Upper lobe of left lung (tissue), 6 donors: ENCODE measurements at regions not wholly inside any gene's neighbourhood (a gene's known extent, or its start where the extent isn't known, plus 50 kb on each side); places are given as distances from the start of the nearest gene placed in this dataset.
A peak's percentile ranks its signal among the peaks of the same experiment; 100 is the strongest.

Source experiments
- ATAC-seq, 2 donors: fragments of 200-7000 bp; cut with Tn5 transposase; one replicate each; pipeline ENCODE4 v1.9.1; 2022; ENCODE audit warnings: mild to moderate bottlenecking in 2 of 2, moderate library complexity in 2 of 2; ENCODE audit not compliant: low FRiP score in 2 of 2
- DNase-seq, 2 donors: peaks; one replicate each; pipeline ENCODE4 v3.0.0-alpha.2; 2019 to 2020
- H3K27ac ChIP-seq, 4 donors: fragments of 200-600 bp; sonication (generic); one replicate each; pipeline ENCODE4 v1.5.1; 2016 to 2019
- H3K27me3 ChIP-seq, 4 donors: fragments of 200-600 bp; sonication (generic); one replicate each; pipeline ENCODE4 v1.5.1; 2017 to 2019
- H3K36me3 ChIP-seq, 4 donors: fragments of 200-600 bp; sonication (generic); one replicate each; pipeline ENCODE4 v1.5.1; 2016 to 2019
- H3K4me1 ChIP-seq, 4 donors: fragments of 200-600 bp; sonication (generic); one replicate each; pipeline ENCODE4 v1.5.1; 2018 to 2019
- H3K4me3 ChIP-seq, 4 donors: fragments of 200-600 bp; sonication (generic); one replicate each; pipeline ENCODE4 v1.5.1; 2017 to 2019; ENCODE audit warnings: mild to moderate bottlenecking in 2 of 4, moderate library complexity in 1 of 4
- H3K9me3 ChIP-seq, 4 donors: fragments of 200-600 bp; sonication (generic); one replicate each; pipeline ENCODE4 v1.5.1; 2018 to 2019
- EP300 ChIP-seq, 4 donors: sonication (generic); formaldehyde crosslinking; IDR thresholded peaks; one replicate each; pipeline ENCODE4 v1.5.1; 2017; ENCODE audit warnings: antibody characterized with exemption in 4 of 4, control low read depth in 2 of 4
- POLR2A ChIP-seq, 4 donors: fragments of 450-650 bp; IDR thresholded peaks; one replicate each; pipeline ENCODE4 v1.5.1; 2016 to 2017; ENCODE audit warnings: antibody characterized with exemption in 4 of 4, mild to moderate bottlenecking in 2 of 4
- POLR2AphosphoS5 ChIP-seq, 2 donors: sonication (generic); formaldehyde crosslinking; IDR thresholded peaks; one replicate each; pipeline ENCODE4 v1.5.1; 2017; ENCODE audit warnings: antibody characterized with exemption in 2 of 2
- WGBS, 2 donors: methylation state at CpG; one replicate each; pipeline ENCODE4 v1.1.5; 2017 to 2018; 5-methylcytosine and 5-hydroxymethylcytosine counted together
- TF ChIP-seq, protein P1 (sequence below), 6 experiments: fragments of 450-650 bp in 4 of 6; fragments of 200-600 bp in 2 of 6; sonication (generic) in 2 of 6; IDR thresholded peaks; one replicate each; pipeline ENCODE4 v1.5.1; 2016 to 2019; ENCODE audit warnings: antibody characterized with exemption in 6 of 6
- donor health status: DM: no; HTN: no; CAD: no; lungs with moderate emphysema.
- donor health status: DM: no; HTN: yes; CAD: no; lungs with severe emphysema.

DNA sequence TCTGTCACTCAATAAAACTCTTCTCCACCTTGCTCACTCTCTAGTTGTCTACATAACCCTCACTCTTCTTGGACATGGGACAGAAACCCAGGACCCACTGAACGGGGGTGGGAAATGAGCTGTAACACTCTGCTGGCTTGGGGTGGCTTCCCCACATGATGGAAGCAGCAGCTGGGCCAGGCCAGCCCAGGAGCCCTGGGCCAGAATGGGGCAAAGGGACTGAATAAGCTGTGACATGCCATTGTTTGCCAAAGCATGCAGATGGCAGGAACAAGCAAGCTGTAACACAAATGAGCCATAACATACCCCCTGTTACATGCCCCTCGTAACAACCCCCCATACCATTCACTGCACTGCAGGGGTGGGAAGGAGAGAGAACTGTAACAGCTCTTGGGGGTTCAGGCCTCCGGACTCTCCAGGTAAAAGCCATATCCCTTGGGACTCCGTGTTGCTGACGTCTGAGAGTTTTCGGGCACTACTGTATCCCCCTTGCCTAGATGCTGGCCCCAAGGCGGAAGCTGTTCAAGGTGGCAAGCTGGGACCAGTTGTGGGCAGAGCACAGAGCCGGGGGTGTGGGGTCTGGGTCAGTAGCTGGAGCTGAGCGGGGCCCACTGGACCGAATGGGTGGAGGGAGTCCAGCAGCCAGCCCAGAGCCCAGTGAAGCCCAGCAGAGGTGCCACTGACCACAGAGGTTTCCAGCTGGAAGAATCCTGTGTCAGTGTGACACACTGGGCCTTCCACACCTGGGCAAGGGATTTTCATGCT is 56.1 kb upstream of the DMRTB1 start:
- H3K27me3 ChIP-seq, result no peaks in the 10 kb centered on the region
- H3K9me3 ChIP-seq, result no peaks in the 10 kb centered on the region
- ATAC-seq, result no peak
- no peak overlapping the region for H3K27ac ChIP-seq
- H3K4me3 ChIP-seq, result no peak overlapping the region
- no peaks in the 10 kb centered on the region for H3K4me1 ChIP-seq
- TF ChIP-seq, protein P1, sequence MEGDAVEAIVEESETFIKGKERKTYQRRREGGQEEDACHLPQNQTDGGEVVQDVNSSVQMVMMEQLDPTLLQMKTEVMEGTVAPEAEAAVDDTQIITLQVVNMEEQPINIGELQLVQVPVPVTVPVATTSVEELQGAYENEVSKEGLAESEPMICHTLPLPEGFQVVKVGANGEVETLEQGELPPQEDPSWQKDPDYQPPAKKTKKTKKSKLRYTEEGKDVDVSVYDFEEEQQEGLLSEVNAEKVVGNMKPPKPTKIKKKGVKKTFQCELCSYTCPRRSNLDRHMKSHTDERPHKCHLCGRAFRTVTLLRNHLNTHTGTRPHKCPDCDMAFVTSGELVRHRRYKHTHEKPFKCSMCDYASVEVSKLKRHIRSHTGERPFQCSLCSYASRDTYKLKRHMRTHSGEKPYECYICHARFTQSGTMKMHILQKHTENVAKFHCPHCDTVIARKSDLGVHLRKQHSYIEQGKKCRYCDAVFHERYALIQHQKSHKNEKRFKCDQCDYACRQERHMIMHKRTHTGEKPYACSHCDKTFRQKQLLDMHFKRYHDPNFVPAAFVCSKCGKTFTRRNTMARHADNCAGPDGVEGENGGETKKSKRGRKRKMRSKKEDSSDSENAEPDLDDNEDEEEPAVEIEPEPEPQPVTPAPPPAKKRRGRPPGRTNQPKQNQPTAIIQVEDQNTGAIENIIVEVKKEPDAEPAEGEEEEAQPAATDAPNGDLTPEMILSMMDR (IDR thresholded peaks at IDR 0.05), result no peak
- TF ChIP-seq POLR2A (IDR thresholded peaks at IDR 0.05), result no peak
- TF ChIP-seq EP300 (IDR thresholded peaks at IDR 0.05), result no peak
- TF ChIP-seq POLR2AphosphoS5 (IDR thresholded peaks at IDR 0.05), result no peak
- H3K36me3 ChIP-seq, result no peaks in the 10 kb centered on the region
- no peak for DNase-seq
- 92 to 95% methylated on average over 6 to 10 of the region's 10 CpGs for WGBS, 2 donors

DNA sequence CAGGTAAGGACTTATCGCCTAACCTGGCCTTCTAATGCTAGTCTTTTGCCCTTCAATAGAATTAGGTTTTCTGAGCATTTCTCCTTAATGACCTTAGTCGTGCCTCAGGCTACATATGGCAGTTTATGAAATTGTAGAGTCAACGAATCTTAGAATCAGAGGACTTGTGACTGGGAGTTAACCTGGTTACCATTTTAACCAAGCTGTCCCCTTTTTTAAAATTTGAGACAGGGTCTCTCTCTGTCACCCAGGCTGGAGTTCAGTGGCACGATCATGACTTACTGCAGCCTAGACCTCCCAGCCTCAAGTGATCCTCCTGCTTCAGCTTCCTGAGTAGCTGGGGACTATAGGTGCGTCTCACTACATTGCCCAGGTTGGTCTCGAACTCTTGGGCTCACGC is 53.5 kb upstream of the DMRTB1 start:
- Histone ChIP-seq H3K27ac (no peak overlapping the region), H3K27me3 (no peaks in the 10 kb centered on the region), H3K4me3 (no peak overlapping the region), H3K36me3 (no peaks in the 10 kb centered on the region), H3K9me3 (no peaks in the 10 kb centered on the region), H3K4me1 (no peaks in the 10 kb centered on the region)
- no peak for ATAC-seq
- DNase-seq, result no peak
- WGBS, 2 donors, result 85 to 94% methylated on average over 7 of the region's 7 CpGs
- TF ChIP-seq POLR2A (IDR thresholded peaks at IDR 0.05), result no peak
- TF ChIP-seq, protein P1 (IDR thresholded peaks at IDR 0.05), result no peak
- TF ChIP-seq EP300 (IDR thresholded peaks at IDR 0.05), result no peak
- no peak for TF ChIP-seq POLR2AphosphoS5 (IDR thresholded peaks at IDR 0.05)

DNA sequence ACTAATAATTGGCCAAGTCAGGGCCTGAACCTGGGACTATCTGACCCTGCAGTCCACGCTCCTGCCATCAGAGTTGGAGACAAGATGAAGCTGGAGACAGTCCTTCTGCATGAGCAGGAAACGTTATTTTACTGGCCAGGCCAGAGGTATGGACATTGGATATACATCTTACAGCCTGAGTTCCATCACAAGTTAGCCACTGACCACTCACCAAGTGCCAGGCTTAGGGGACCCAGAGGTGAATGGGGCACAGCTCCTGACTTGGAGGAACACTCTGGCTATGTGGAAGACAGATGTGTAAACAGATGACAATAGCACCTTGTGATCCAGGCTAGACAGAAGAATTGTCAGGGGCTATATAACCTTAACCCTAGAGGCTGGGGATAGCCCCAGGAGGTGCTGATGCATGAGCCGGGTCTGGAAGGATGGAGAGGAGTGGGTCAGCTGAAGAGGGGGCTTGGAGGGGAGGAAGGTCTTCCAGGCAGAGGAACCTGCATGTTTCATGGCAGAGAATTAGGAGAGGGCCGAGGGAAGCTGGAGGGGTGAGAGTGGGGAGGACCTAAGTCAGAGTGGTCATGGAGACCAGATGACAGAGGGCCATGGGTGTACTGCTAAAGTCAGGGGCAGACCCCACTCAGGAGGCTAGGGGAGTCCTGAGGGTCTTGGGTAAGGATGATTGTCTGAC is 52.5 kb upstream of the DMRTB1 start:
- TF ChIP-seq EP300 (IDR thresholded peaks at IDR 0.05) (no peak), POLR2A (IDR thresholded peaks at IDR 0.05) (no peak), POLR2AphosphoS5 (IDR thresholded peaks at IDR 0.05) (no peak)
- TF ChIP-seq, protein P1 (IDR thresholded peaks at IDR 0.05), result no peak

DNA sequence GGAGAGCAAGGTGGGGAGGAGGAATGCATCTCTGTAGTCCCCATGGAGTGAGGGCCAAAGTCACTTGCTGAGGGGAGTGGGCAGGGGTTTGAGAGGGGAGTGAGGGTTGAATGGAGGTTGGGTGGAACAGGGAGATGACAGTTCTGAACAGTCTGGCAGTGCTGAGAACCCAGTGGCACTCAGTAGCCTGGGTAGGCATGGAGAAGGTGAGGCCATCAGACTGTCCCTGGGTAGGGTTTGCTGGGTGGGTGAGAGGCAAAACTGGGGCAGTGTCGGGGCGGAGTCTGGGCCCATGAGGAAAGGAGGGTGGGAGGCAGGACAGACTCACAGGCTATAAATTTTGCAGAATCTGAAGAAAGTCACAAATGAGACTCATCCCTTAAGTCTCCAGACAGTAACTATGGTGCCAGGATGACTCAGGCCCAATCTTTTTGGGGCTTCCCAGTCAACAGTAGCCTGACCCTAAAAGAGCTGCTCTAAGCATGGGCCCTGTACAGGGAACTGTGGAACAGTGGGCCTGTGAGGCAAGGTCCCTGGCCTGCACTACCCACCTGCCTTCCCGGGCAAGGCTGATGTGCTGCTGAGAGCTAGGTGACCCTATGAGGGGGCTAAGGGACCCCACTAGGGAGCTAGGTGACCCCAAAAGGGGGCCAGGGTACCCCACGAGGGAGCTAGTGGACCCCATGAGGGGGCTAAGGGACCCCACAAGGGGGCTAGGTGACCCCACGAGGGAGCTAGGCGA is 51.0 kb upstream of the DMRTB1 start:
- no peak overlapping the region for H3K4me3 ChIP-seq
- 89 to 100% methylated on average over 2 to 6 of the region's 6 CpGs for WGBS, 2 donors
- peaks cover 0 to 10% (median 3%) of the 10 kb centered on the region in 4 donors for H3K4me1 ChIP-seq
- no peak for TF ChIP-seq POLR2AphosphoS5 (IDR thresholded peaks at IDR 0.05)
- no peak for TF ChIP-seq POLR2A (IDR thresholded peaks at IDR 0.05)
- TF ChIP-seq, protein P1 (IDR thresholded peaks at IDR 0.05), result no peak
- TF ChIP-seq EP300 (IDR thresholded peaks at IDR 0.05), result no peak
- DNase-seq, result no peak
- ATAC-seq, result peak in 1 of 2 donors; percentile 21
- no peak overlapping the region for H3K27ac ChIP-seq
- no peaks in the 10 kb centered on the region for H3K27me3 ChIP-seq
- no peaks in the 10 kb centered on the region for H3K9me3 ChIP-seq
- H3K36me3 ChIP-seq, result no peaks in the 10 kb centered on the region

More for the DNA sequence above, 52.5 kb upstream of the DMRTB1 start:
- no peaks in the 10 kb centered on the region for H3K4me1 ChIP-seq
- no peaks in the 10 kb centered on the region for H3K9me3 ChIP-seq
- H3K27me3 ChIP-seq, result no peaks in the 10 kb centered on the region
- ATAC-seq (no peak), DNase-seq (no peak)
- H3K36me3 ChIP-seq, result no peaks in the 10 kb centered on the region
- H3K4me3 ChIP-seq, result no peak overlapping the region
- WGBS, 2 donors, result 78 to 85% methylated on average over 4 of the region's 4 CpGs
- H3K27ac ChIP-seq, result no peak overlapping the region
